ENCODE measurements at regions not wholly inside any gene's neighbourhood (a gene's known extent, or its start where the extent isn't known, plus 50 kb on each side); places are given as distances from the start of the nearest gene placed in this dataset.

DNA sequence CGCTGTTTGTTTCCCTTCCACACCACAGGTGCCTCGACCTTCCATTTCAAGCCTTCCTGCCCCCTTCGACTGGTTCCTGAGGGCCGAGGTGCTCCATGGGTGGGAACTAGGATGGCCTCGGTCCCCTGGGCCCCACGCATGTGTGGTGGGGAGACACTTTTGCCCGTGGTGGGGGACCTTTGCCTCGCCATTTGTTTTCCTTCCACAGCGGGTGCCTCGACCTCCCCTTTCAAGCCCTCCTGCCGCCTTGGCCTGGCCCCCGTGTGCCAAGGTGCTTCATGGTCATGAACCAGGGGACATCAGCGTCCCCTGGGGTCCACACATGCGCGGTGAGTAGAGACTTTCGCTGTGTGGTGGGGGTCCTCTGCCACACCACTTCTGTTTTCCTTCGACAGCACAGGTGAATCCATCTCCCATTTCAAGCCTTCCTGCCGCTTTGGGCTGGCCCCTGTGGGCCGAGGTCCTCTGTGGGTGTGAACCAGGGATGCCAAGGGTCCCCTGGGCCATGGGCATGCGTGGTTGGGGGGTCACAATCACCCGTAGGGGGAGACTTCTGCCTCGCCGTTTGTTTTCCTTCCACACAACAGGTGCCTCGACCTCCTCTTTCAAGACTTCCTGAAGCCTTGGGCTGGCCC is 364.4 kb downstream of the ALG10 start:
- TF ChIP-seq ZNF24 (IDR thresholded peaks at IDR 0.05) (no peak), FOSL1 (CRISPR knock-in tag; IDR thresholded peaks at IDR 0.05; ENCODE audit: borderline replicate concordance) (no peak), TCF7 (IDR thresholded peaks at IDR 0.05; ENCODE audit: low read depth) (no peak), ATF1 (CRISPR knock-in tag; IDR thresholded peaks at IDR 0.05) (no peak)
- TF ChIP-seq, protein P1, sequence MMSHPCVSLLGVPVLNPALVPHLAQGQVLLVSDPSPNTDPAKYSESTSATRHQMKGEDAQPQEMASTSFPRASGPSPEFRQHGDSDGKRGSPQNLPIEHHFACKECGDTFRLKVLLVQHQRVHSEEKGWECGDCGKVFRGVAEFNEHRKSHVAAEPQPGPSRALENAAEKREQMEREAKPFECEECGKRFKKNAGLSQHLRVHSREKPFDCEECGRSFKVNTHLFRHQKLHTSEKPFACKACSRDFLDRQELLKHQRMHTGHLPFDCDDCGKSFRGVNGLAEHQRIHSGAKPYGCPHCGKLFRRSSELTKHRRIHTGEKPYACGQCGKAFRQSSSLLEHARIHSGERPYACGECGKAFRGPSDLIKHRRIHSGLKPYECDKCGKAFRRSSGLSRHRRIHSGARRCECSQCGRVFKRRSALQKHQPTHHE (CRISPR knock-in tag; IDR thresholded peaks at IDR 0.05; ENCODE audit: borderline replicate concordance): no peak
- TF ChIP-seq, protein P2, sequence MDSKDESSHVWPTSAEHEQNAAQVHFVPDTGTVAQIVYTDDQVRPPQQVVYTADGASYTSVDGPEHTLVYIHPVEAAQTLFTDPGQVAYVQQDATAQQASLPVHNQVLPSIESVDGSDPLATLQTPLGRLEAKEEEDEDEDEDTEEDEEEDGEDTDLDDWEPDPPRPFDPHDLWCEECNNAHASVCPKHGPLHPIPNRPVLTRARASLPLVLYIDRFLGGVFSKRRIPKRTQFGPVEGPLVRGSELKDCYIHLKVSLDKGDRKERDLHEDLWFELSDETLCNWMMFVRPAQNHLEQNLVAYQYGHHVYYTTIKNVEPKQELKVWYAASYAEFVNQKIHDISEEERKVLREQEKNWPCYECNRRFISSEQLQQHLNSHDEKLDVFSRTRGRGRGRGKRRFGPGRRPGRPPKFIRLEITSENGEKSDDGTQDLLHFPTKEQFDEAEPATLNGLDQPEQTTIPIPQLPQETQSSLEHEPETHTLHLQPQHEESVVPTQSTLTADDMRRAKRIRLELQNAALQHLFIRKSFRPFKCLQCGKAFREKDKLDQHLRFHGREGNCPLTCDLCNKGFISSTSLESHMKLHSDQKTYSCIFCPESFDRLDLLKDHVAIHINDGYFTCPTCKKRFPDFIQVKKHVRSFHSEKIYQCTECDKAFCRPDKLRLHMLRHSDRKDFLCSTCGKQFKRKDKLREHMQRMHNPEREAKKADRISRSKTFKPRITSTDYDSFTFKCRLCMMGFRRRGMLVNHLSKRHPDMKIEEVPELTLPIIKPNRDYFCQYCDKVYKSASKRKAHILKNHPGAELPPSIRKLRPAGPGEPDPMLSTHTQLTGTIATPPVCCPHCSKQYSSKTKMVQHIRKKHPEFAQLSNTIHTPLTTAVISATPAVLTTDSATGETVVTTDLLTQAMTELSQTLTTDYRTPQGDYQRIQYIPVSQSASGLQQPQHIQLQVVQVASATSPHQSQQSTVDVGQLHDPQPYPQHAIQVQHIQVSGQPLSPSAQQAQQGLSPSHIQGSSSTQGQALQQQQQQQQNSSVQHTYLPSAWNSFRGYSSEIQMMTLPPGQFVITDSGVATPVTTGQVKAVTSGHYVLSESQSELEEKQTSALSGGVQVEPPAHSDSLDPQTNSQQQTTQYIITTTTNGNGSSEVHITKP (CRISPR knock-in tag; IDR thresholded peaks at IDR 0.05; ENCODE audit: low read depth): no peak
- TF ChIP-seq, protein P3, sequence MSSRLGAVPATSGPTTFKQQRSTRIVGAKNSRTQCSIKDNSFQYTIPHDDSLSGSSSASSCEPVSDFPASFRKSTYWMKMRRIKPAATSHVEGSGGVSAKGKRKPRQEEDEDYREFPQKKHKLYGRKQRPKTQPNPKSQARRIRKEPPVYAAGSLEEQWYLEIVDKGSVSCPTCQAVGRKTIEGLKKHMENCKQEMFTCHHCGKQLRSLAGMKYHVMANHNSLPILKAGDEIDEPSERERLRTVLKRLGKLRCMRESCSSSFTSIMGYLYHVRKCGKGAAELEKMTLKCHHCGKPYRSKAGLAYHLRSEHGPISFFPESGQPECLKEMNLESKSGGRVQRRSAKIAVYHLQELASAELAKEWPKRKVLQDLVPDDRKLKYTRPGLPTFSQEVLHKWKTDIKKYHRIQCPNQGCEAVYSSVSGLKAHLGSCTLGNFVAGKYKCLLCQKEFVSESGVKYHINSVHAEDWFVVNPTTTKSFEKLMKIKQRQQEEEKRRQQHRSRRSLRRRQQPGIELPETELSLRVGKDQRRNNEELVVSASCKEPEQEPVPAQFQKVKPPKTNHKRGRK (CRISPR knock-in tag; IDR thresholded peaks at IDR 0.05): no peak
- TF ChIP-seq, protein P4, sequence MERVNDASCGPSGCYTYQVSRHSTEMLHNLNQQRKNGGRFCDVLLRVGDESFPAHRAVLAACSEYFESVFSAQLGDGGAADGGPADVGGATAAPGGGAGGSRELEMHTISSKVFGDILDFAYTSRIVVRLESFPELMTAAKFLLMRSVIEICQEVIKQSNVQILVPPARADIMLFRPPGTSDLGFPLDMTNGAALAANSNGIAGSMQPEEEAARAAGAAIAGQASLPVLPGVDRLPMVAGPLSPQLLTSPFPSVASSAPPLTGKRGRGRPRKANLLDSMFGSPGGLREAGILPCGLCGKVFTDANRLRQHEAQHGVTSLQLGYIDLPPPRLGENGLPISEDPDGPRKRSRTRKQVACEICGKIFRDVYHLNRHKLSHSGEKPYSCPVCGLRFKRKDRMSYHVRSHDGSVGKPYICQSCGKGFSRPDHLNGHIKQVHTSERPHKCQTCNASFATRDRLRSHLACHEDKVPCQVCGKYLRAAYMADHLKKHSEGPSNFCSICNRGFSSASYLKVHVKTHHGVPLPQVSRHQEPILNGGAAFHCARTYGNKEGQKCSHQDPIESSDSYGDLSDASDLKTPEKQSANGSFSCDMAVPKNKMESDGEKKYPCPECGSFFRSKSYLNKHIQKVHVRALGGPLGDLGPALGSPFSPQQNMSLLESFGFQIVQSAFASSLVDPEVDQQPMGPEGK (CRISPR knock-in tag; IDR thresholded peaks at IDR 0.05): no peak
- TF ChIP-seq, protein P5, sequence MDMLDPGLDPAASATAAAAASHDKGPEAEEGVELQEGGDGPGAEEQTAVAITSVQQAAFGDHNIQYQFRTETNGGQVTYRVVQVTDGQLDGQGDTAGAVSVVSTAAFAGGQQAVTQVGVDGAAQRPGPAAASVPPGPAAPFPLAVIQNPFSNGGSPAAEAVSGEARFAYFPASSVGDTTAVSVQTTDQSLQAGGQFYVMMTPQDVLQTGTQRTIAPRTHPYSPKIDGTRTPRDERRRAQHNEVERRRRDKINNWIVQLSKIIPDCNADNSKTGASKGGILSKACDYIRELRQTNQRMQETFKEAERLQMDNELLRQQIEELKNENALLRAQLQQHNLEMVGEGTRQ (IDR thresholded peaks at IDR 0.05; ENCODE audit: low read depth, low read length): no peak
- TF ChIP-seq, protein P5 (CRISPR knock-in tag; IDR thresholded peaks at IDR 0.05; ENCODE audit: borderline replicate concordance): no peak
- TF ChIP-seq, protein P6, sequence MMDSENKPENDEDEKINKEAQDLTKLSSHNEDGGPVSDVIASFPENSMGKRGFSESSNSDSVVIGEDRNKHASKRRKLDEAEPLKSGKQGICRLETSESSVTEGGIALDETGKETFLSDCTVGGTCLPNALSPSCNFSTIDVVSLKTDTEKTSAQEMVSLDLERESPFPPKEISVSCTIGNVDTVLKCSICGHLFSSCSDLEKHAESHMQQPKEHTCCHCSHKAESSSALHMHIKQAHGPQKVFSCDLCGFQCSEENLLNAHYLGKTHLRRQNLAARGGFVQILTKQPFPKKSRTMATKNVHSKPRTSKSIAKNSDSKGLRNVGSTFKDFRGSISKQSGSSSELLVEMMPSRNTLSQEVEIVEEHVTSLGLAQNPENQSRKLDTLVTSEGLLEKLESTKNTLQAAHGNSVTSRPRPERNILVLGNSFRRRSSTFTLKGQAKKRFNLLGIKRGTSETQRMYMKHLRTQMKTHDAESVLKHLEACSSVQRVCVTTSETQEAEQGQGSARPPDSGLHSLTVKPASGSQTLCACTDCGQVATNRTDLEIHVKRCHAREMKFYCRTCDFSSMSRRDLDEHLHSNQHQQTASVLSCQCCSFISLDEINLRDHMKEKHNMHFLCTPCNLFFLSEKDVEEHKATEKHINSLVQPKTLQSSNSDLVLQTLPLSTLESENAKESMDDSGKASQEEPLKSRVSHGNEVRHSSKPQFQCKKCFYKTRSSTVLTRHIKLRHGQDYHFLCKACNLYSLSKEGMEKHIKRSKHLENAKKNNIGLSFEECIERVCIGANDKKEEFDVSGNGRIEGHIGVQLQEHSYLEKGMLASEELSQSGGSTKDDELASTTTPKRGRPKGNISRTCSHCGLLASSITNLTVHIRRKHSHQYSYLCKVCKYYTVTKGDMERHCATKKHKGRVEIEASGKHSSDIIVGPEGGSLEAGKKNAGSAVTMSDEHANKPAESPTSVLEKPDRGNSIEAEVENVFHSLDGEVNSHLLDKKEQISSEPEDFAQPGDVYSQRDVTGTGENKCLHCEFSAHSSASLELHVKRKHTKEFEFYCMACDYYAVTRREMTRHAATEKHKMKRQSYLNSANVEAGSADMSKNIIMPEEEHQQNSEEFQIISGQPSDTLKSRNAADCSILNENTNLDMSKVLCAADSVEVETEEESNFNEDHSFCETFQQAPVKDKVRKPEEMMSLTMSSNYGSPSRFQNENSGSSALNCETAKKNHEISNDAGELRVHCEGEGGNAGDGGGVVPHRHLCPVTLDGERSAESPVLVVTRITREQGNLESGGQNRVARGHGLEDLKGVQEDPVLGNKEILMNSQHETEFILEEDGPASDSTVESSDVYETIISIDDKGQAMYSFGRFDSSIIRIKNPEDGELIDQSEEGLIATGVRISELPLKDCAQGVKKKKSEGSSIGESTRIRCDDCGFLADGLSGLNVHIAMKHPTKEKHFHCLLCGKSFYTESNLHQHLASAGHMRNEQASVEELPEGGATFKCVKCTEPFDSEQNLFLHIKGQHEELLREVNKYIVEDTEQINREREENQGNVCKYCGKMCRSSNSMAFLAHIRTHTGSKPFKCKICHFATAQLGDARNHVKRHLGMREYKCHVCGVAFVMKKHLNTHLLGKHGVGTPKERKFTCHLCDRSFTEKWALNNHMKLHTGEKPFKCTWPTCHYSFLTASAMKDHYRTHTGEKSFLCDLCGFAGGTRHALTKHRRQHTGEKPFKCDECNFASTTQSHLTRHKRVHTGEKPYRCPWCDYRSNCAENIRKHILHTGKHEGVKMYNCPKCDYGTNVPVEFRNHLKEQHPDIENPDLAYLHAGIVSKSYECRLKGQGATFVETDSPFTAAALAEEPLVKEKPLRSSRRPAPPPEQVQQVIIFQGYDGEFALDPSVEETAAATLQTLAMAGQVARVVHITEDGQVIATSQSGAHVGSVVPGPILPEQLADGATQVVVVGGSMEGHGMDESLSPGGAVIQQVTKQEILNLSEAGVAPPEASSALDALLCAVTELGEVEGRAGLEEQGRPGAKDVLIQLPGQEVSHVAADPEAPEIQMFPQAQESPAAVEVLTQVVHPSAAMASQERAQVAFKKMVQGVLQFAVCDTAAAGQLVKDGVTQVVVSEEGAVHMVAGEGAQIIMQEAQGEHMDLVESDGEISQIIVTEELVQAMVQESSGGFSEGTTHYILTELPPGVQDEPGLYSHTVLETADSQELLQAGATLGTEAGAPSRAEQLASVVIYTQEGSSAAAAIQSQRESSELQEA (CRISPR knock-in tag; IDR thresholded peaks at IDR 0.05; ENCODE audit: not compliant biosample characterization): no peak

All from HepG2 (cell line).